ENCODE measurements at regions not wholly inside any gene's neighbourhood (a gene's known extent, or its start where the extent isn't known, plus 50 kb on each side); places are given as distances from the start of the nearest gene placed in this dataset.

GRCh38 chr1:170460001-170460400 lies 72.0 kb upstream of the GORAB start:
- Mint-ChIP-seq H3K4me3 (ENCODE audit: unreplicated experiment) (no peak overlapping the region), H3K27ac (ENCODE audit: unreplicated experiment) (no peak overlapping the region), H3K36me3 (ENCODE audit: unreplicated experiment) (peaks cover 12% of the 10 kb centered on the region), H3K9me3 (ENCODE audit: unreplicated experiment) (peaks cover 22% of the 10 kb centered on the region), H3K4me1 (ENCODE audit: unreplicated experiment) (peaks cover 26% of the 10 kb centered on the region), H3K27me3 (ENCODE audit: unreplicated experiment) (no peaks in the 10 kb centered on the region)
- no peak for TF ChIP-seq CTCF (IDR thresholded peaks at IDR 0.05)
- DNase-seq (ENCODE audit: extremely low spot score, unreplicated experiment): no peak

GRCh38 chr1:170460414-170461155 lies 71.4 kb upstream of the GORAB start:
- Mint-ChIP-seq H3K36me3 (ENCODE audit: unreplicated experiment) (peaks cover 12% of the 10 kb centered on the region), H3K27ac (ENCODE audit: unreplicated experiment) (peak overlapping the region; percentile 58), H3K27me3 (ENCODE audit: unreplicated experiment) (no peaks in the 10 kb centered on the region), H3K4me1 (ENCODE audit: unreplicated experiment) (peaks cover 26% of the 10 kb centered on the region), H3K9me3 (ENCODE audit: unreplicated experiment) (peaks cover 18% of the 10 kb centered on the region), H3K4me3 (ENCODE audit: unreplicated experiment) (no peak overlapping the region)
- TF ChIP-seq CTCF (IDR thresholded peaks at IDR 0.05): no peak
- DNase-seq (ENCODE audit: extremely low spot score, unreplicated experiment): no peak

- peaks cover 26% of the 10 kb centered on the region for H3K4me1 Mint-ChIP-seq (ENCODE audit: unreplicated experiment)
- H3K36me3 Mint-ChIP-seq (ENCODE audit: unreplicated experiment): peaks cover 12% of the 10 kb centered on the region
- H3K4me3 Mint-ChIP-seq (ENCODE audit: unreplicated experiment): no peak overlapping the region
- H3K9me3 Mint-ChIP-seq (ENCODE audit: unreplicated experiment): peaks cover 17% of the 10 kb centered on the region
- H3K27me3 Mint-ChIP-seq (ENCODE audit: unreplicated experiment): no peaks in the 10 kb centered on the region
- no peak for DNase-seq (ENCODE audit: extremely low spot score, unreplicated experiment)
- TF ChIP-seq CTCF (IDR thresholded peaks at IDR 0.05): no peak
- peak overlapping the region; percentile 58 for H3K27ac Mint-ChIP-seq (ENCODE audit: unreplicated experiment)
Observed at GRCh38 chr1:170461291-170461747, 70.6 kb upstream of the GORAB start.

- no peak for TF ChIP-seq CTCF (IDR thresholded peaks at IDR 0.05)
- Mint-ChIP-seq H3K4me1 (ENCODE audit: unreplicated experiment) (peaks cover 26% of the 10 kb centered on the region), H3K9me3 (ENCODE audit: unreplicated experiment) (peaks cover 17% of the 10 kb centered on the region), H3K4me3 (ENCODE audit: unreplicated experiment) (no peak overlapping the region), H3K27me3 (ENCODE audit: unreplicated experiment) (no peaks in the 10 kb centered on the region), H3K36me3 (ENCODE audit: unreplicated experiment) (peaks cover 14% of the 10 kb centered on the region), H3K27ac (ENCODE audit: unreplicated experiment) (no peak overlapping the region)
- no peak for DNase-seq (ENCODE audit: extremely low spot score, unreplicated experiment)
Observed at GRCh38 chr1:170461762-170462384, 70.1 kb upstream of the GORAB start.

- Mint-ChIP-seq H3K4me3 (ENCODE audit: unreplicated experiment) (no peak overlapping the region), H3K9me3 (ENCODE audit: unreplicated experiment) (peaks cover 6% of the 10 kb centered on the region), H3K4me1 (ENCODE audit: unreplicated experiment) (peaks cover 12% of the 10 kb centered on the region), H3K27ac (ENCODE audit: unreplicated experiment) (no peak overlapping the region), H3K36me3 (ENCODE audit: unreplicated experiment) (peaks cover 4% of the 10 kb centered on the region), H3K27me3 (ENCODE audit: unreplicated experiment) (no peaks in the 10 kb centered on the region)
- no peak for TF ChIP-seq CTCF (IDR thresholded peaks at IDR 0.05)
- no peak for DNase-seq (ENCODE audit: extremely low spot score, unreplicated experiment)
Observed at GRCh38 chr1:170470121-170470520, 61.8 kb upstream of the GORAB start.

All from osteocyte (in vitro differentiated cells).